ENCODE measurements at regions not wholly inside any gene's neighbourhood (a gene's known extent, or its start where the extent isn't known, plus 50 kb on each side); places are given as distances from the start of the nearest gene placed in this dataset.
"Not testable (repeated sequence)": the region's sequence is repeated elsewhere in the genome, so short reads cannot be mapped to it uniquely, and the experiment has no call there.

DNA sequence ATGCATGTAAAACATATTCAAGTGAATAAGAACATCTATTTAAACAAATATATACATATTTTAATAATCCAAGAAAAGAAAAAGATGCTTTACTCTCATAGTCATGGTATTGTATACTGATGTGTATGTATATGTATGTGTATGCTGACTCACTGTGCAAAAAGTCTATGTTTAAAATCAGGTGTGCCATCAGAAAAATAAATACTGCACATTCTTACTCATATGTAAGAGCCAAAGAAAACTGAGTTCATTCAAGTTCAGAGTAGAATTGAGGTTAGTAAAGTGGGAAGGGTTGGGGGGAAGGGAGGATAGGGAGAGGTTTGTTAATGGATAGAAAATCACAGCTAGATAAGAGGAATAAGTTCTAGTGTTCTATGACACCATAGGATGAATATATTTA, 403.9 kb upstream of the SMIM31 start:
- DNase-seq, result no peak

DNA sequence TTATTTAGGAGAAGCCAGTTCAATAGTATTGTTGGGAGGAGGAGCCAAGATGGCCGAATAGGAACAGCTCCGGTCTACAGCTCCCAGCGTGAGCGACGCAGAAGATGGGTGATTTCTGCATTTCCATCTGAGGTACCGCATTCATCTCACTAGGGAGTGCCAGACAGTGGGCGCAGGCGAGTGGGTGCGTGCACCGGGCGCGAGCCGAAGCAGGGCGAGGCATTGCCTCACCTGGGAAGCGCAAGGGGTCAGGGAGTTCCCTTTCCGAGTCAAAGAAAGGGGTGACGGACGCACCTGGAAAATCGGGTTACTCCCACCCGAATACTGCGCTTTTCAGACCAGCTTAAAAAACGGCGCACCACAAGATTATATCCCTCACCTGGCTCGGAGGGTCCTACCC, 403.2 kb upstream of the SMIM31 start:
- not testable (repeated sequence) for DNase-seq

DNA sequence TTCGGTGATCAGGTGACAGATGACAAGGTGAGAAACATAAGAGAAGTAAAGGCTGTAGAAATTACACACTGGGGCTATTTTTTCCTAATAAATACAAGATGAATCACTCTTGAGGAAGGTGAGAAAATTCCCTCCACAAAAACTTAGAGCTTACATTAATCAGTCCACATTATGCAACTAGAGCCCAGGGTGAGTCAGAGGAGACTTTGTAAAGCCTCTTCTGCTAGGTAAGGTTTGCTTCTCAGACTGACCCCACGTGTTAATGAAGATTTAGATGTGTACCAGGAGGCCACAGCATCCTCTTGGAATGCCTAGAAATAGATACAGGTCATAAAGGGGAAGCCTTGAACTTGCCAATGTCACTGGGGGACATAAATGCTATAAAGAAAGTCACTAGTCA, 396.0 kb upstream of the SMIM31 start:
- no peak for DNase-seq

DNA sequence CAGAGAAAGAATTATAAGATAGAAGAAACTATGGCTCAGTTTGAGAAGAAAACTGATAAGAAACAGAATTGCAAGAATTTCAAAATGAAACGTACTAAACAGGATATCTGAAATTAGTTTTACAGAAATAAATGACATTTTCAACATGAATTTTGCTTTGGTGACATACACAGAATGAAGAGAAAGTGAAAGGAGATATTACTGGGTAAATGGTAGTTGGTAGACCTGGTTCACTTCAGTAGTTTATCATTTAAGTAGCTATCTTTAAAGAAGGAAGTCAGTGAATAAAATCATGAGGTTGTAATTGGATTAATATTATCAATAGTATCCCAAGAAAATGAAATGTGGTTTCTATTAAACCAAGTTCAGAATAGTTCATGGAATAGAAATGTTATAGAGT, 395.5 kb upstream of the SMIM31 start:
- no peak for DNase-seq

DNA sequence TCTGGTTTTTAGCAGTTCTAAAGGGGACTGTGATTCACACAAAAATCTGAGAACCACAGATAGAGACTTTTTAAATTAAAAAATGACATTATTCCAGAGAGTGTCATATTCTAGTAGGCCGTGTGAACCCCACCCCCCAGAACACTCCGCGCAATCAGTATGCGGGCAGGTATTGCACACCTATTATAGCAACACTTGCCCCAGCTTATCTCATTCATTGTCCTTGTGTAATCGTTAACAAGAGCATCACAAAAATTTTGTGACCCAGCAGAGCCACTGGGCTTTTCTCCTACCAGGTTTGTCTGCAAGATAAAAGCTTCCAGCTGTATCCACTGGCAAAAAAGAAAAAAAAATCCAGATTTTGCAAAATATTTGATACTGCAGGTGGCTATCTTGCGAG, 394.1 kb upstream of the SMIM31 start:
- no peak for DNase-seq

DNA sequence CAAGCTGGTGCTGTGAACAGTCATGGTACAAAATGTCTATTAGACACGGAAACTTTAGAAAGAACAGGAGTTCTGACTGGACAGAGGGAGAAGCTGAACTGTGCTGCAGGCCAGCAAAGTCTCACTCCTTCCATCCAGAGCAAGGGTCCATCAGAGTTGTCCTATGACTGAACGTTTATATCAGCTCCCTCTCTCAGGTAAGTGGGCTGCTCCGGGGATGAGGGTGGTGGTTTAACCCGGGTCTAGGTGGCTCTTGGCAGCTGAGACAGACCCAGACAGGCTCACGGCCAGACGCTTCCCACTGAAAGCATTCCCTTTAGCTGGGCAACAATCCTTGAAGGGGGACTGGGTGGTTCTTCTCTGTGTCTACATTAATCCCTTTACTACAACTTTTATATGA, 385.0 kb upstream of the SMIM31 start:
- DNase-seq, result no peak

DNA sequence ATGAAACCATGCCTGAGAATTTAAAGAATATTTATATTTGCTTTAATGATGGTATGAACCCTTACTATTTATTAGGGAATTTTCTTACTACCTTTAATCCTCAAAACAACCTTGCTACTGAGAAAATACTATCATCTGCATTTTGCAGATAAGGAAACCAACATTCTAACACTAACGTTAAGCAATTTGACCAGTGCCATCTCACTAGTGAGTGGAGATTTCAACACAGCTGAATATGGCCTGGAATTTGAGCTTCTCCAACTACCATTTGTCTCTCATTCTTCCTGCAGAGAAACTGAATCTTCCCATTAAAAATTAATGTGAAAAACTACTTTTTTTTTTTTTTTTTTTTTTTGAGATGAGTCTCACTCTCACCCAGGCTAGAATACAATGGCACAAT, 380.9 kb upstream of the SMIM31 start:
- DNase-seq, result no peak

DNA sequence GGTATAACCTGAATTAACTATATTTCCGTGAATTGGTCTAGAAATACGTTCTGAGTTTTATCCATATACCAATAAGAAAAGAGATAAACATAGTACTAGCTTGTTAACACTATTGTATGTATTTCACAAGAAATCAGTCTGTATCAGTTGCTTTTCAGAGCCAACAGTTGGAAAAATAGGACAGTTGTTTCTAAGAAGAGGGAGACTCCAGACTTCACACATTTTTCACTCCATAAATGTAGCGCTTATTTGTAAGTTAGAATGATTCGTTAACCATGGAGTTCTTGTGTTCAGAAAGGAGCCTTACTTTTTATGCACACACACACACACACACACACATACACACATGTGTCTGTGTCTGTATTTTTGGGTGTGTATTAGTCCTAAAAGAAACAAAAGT, 376.7 kb upstream of the SMIM31 start:
- DNase-seq, result no peak

DNA sequence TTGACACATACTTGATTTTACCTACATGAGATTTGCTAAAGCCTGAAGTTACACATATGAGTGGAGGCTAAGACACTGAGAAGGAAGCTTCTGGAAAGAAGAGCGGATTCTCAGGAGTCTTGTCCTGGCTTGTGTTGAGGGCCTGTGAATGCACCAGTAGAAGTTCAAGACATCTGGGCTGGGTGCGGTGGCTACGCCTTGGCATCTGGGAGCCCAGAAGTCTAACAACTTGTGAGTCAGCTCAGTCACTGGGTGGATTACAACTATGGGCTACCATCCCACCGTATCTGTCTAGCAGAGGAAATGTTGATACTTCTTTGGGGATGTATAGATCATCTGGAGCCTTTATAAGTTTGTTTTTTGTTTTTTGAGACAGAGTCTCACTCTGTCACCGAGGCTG, 375.6 kb upstream of the SMIM31 start:
- no peak for DNase-seq

DNA sequence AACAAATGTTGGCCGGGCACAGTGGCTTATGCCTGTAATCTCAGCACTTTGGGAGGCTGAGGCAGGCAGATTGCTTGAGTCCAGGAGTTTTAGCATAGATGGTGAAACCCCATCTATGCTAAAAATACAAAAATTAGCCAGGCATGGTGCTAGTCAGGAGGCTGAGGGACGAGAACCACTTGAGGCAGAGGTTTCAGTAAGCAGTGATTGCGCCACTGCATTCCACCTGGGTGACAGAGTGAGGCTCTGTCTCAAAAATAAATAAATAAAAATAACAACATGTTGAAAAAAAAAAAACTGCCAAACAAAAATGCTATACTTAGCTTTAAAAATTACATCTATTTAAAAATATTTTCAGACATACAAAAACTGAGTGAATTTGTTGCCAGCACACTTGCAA, 374.2 kb upstream of the SMIM31 start:
- no peak for DNase-seq

DNA sequence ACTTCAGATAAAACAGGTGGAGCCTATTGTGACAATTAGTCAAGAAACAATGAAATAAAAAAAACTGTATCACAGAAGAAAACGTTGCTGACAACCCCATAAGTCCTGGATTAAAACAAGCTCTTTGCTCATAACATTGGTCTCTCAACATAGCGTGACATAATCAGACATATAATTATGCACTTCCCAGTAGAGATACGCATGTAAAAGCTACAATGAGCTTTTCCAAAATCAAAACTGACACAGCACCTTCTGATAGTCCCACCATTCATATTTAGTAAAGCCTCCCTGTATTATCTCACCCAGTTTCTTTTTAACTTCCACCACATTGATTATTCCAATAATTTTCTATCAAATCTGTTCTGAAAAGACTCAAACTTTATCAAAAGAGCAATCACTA, 372.1 kb upstream of the SMIM31 start:
- DNase-seq, result no peak

DNA sequence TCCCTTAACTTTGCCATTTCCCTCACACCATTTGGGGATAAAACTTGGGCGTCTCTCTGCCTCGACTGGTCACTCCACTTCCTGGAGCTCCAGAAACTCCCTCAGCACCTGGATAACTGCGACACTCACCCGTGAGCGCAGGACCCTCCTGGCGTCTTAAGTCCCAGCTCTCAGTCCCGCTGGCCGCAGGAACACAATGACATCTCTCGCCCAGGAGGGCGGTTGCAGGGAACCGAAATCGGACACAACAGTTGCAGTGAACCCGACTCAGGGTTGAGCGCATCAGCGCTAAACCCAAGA, 370.9 kb upstream of the SMIM31 start:
- no peak for DNase-seq

DNA sequence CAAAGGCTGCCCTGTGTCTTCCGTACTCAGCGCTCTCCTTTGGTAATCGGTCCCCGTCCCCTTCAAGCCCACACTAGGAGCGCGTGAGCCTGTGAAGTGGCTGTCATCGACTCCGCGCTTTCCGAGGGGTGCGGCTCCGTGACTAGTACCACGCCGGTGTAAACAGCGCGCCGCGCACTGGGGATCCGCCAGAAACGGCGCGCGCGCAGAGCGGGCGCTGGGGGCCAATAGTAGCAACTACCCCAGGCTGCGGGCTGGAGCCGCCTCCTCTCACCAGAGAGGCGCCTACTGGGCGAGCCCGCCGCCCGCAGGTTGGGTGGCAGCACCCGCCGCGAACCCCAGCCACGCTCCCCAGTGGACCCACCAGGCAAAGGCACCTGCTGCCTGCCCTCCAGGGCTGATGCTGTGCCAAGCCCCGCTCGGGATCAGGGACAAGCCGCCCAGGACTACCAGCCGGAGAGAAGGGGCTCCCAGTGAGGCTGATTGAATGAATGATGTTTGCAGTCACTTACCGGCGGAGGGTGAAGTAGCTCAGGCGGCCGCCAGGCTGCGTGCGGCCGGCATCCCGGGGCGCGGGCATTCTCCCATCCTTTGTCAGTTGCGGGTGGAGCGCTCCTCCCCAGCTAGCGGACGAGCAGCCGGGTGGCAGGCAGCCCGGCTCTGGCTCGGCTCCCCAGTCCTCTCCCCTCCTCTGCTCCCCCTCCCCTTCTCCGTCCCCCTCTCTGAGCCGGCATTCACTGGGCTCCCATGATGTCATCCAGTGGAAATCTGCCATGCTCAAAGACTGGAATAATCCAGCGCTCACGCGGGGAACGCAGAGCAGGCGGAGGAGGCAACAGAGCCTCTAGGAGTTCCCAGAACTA, 370.3 kb upstream of the SMIM31 start:
- peak; percentile 3 for DNase-seq

DNA sequence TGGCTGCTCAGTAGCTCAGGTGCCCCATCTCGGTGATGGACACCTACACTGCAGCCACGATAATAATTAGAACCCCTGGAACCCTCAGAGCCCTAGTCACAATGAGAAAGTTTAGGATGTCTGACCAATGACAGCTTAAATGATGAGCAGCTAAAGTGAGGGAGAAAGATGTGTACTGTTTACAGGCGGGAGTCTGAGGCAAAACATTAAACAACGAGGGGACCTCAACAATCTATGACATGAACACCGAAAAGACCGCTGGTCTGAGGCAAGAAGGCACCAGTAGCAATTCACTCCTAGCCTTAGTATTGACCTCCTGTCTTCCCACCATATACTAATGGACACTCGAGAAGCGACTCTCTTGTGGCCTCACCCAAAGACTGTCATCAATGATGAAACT, 369.5 kb upstream of the SMIM31 start:
- DNase-seq, result no peak

DNA sequence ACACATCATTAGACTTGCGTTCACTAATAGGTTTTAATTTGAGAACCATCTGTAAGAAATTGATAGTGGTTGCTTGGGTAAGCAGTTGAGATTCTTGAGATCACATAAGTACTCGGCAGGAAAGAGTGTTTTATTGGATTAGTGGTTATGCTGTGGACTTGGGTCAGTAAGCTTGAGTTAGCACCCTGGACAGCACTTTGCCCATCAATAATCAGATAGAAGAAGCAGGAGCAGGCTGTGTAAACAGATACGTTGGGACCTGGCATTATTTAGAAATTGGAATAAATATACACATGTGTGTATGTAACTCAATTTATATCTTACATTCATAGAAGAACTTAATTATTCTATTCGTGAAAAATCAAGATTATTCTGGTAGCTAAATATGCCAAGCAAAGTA, 357.5 kb upstream of the SMIM31 start:
- no peak for DNase-seq

DNA sequence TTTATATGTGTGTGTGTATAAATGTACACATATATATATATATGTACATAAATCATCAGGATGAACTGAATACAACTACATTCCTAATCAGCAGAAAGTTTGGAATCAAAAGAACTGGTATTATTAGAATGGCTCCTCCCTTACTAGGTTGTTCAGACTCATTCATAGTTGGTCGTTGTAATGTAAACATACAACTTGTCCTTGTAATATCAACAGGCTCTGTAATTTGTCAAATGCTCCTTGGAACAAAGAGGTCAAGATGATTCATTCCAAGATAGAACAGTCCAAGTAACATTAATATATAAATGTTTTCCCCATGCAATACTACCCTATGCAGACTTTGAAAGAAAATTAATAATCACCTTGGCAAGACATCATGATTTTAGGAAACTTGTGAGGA, 351.4 kb upstream of the SMIM31 start:
- no peak for DNase-seq

DNA sequence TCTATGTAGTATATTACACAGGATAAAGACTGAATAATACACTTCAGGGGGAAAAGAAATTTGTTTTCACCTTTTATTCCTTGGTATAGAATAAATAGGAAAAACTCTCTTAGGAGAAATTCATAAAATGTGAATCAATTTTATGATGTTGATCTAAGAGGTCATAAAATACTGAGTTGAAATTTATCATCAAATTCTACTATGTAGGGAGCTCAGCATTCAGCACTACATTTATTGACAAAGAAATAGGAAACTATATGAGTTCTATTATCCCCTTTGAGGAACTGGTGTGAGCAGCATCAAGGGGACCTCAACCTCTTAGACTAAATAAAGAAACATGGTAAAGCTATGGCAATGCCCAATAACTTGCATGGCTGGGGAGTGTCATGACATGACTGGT, 348.2 kb upstream of the SMIM31 start:
- no peak for DNase-seq

DNA sequence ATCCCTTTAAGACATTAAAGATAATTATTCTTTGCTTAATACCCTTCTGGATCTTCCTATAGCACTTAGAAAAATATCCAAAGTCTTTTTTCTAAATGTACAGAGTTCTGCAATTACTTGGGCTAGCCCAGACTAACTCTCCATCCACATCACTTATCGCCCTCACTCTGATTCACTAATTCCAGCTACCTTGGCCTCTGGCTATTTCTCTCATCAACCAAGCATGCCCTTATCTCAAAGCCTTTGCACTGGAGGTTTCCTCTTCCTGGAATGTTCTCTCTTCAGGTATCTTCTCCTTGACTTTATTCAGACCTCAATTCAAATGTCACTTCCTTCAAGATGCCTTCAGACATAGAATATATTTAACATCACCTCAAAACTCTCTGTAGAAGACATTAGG, 345.1 kb upstream of the SMIM31 start:
- no peak for DNase-seq

DNA sequence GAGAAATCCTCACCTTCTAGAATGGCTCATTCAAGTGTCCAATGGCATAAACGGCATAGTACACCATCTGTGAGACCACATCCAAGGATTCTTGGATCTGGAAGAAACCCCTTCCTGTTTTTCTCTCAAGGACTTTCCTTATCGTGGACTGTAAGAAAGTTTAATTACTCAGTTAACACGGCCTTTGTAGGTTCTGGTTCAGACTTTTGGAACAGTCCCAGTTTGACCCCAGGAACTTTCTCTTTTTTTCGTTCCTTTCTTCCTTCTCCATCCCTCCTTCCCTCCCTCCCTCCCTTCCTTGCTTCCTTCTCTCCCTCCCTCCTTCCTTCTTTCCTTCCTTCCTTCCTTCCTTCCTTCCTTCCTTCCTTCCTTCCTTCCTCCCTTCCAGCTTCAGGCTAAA, 343.5 kb upstream of the SMIM31 start:
- DNase-seq, result no peak

DNA sequence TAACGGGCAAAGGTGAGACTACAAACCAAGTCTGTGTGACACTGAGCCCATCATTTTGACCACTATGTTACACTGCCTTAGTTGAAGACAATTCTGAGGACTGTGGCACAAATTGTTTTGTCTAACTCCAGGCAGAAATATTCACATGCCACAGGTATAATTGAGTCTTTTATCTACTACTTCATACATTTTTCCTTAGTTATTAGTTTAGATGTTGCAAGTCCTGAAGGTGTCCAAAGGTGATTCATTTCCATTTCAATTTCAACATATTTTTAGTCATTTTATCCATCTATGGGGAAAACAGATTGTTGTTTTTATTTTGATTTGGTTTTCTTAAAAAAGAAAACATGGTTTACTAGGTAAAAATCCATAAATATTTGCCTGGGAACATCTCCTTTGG, 341.7 kb upstream of the SMIM31 start:
- DNase-seq, result no peak

DNA sequence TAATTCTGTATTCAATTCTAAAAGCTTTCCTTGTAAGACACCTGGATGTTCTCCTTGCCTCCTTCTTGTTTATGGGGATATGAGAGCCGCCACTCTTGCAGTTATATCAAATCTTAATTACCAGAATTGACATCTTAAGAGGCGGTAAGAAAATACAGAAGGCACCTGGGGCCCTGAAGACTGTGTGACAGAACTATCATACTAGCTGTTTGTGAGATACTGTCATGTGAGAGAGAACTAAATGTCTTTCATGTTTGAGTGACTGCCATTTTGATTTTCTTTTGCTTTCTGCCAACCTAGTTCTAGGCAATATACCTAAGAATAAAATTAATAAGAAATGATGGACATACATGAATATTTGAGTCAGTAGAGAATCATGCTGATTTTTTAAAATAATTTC, 340.2 kb upstream of the SMIM31 start:
- no peak for DNase-seq

DNA sequence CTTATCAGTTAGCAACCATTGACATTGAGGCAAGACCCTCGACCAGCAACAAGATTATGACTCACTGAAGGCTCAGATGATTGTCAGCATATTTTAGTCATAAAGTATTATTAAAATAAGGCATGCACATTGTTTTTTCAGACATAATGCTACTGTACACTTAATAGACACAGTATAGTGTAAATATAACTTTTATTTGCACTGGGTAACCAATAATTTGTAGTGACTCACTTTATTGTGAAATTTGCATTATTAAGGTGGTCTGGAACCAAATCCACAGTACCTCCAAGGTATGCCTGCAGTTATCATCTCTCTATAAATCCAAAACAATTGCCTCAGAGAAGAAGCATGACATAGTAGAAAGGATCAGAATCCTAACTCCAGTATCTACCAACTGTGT, 330.1 kb upstream of the SMIM31 start:
- no peak for DNase-seq

DNA sequence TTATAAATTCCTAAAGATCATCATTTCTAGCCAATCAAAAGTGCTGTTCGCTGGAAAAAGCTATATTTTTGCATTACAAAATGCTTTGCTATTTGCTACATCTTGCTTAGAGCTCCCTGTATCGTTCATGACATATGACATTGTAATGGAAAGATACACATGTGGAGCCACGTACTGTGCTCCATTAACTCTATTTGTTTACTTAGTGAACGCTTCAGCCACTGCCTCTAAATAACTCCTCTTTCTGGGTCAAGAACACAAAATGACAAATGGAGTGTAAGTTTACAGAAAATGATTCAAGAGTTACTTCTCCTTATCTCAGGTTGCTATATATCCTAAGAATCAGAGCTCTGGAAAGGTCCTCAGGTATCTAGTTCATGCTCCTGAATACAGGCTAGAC, 329.1 kb upstream of the SMIM31 start:
- no peak for DNase-seq

DNA sequence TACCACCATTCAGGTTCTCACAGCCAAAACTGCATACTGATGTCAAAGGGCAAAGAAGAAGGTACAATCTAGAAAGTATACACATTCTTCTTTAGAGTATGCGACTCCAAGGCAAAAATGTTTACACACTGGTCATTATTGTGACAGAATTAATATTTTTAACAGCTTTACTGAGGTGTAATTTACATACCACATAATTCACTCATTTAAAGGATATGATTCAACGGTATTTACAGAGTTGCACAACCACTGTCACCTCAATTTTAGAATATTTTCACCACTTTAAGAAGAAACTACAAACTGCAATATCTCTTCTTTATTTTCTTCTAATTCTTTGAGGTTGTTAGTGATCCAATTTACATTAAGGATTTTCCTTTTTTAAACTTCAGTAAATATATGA, 325.4 kb upstream of the SMIM31 start:
- no peak for DNase-seq

DNA sequence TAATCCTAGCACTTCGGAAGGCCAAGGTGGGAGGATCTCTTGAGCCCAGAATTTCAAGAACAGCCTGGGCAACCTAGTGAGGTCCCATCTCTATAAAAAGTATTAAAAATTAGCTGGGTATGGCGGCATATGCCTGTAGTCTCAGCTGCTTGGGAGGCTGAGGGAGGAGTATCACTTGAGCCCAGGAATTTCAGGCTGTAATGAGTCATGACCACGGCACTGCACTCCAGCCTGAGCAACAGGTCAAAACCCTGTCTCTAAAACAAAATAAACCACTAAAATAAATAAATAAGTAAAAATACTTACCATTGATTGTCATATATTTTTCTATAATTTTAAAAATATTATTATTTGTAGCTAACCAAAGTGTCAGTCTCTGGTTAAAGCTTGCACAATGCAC, 315.6 kb upstream of the SMIM31 start:
- DNase-seq, result no peak
